HG03521 (cell line): ENCODE measurements at regions not wholly inside any gene's neighbourhood (a gene's known extent, or its start where the extent isn't known, plus 50 kb on each side); places are given as distances from the start of the nearest gene placed in this dataset.

Experiments used
- ATAC-seq: cut with Tn5 transposase; IDR thresholded peaks from one replicate; pipeline ENCODE4 v1.9.1; 2021; ENCODE audit warnings: mild to moderate bottlenecking, moderate library complexity; ENCODE audit not compliant: unreplicated experiment

- ATAC-seq: no peak
Measured at GRCh38 chr18:72368308-72368707, 175.8 kb downstream of the CBLN2 start.

GRCh38 chr18:72360634-72361033 lies 183.5 kb downstream of the CBLN2 start:
- no peak for ATAC-seq

- no peak for ATAC-seq
Measured at GRCh38 chr18:72342933-72343332, 201.2 kb downstream of the CBLN2 start.

GRCh38 chr18:72339976-72340375 lies 204.2 kb downstream of the CBLN2 start:
- ATAC-seq: no peak

GRCh38 chr18:72336786-72337185 lies 207.4 kb downstream of the CBLN2 start:
- ATAC-seq: no peak

- no peak for ATAC-seq
Measured at GRCh38 chr18:72329533-72329932, 214.6 kb downstream of the CBLN2 start.

- ATAC-seq: no peak
Measured at GRCh38 chr18:72325307-72325706, 218.8 kb downstream of the CBLN2 start.

- ATAC-seq: no peak
Measured at GRCh38 chr18:72324677-72325076, 219.5 kb downstream of the CBLN2 start.

GRCh38 chr18:72316497-72316896 lies 227.6 kb downstream of the CBLN2 start:
- no peak for ATAC-seq

- ATAC-seq: no peak
Measured at GRCh38 chr18:72283148-72283925, 260.8 kb downstream of the CBLN2 start.

- ATAC-seq: no peak
Measured at GRCh38 chr18:72273025-72273424, 271.1 kb downstream of the CBLN2 start.

- ATAC-seq: no peak
Measured at GRCh38 chr18:72261590-72261989, 282.6 kb downstream of the CBLN2 start.

- no peak for ATAC-seq
Measured at GRCh38 chr18:72246076-72246475, 298.1 kb downstream of the CBLN2 start.

GRCh38 chr18:72235422-72235821 lies 308.7 kb downstream of the CBLN2 start:
- no peak for ATAC-seq

- no peak for ATAC-seq
Measured at GRCh38 chr18:72233106-72233505, 311.0 kb downstream of the CBLN2 start.

- no peak for ATAC-seq
Measured at GRCh38 chr18:72232644-72233043, 311.5 kb downstream of the CBLN2 start.

- no peak for ATAC-seq
Measured at GRCh38 chr18:72225958-72226357, 318.2 kb downstream of the CBLN2 start.

- no peak for ATAC-seq
Measured at GRCh38 chr18:72223733-72224132, 320.4 kb downstream of the CBLN2 start.

GRCh38 chr18:72208920-72209676 lies 335.0 kb downstream of the CBLN2 start:
- ATAC-seq: no peak

GRCh38 chr18:72207280-72207679 lies 336.9 kb downstream of the CBLN2 start:
- ATAC-seq: no peak

GRCh38 chr18:72206814-72207213 lies 337.3 kb downstream of the CBLN2 start:
- no peak for ATAC-seq

- ATAC-seq: no peak
Measured at GRCh38 chr18:72201032-72201431, 343.1 kb downstream of the CBLN2 start.
